NCI-H2081 (cell line): ENCODE measurements at regions not wholly inside any gene's neighbourhood (a gene's known extent, or its start where the extent isn't known, plus 50 kb on each side); places are given as distances from the start of the nearest gene placed in this dataset.

Experiments
- DNase-seq, 2 experiments: peaks; one replicate each; lab custom pipeline; 2025; lab: John Stamatoyannopoulos, UW

DNA sequence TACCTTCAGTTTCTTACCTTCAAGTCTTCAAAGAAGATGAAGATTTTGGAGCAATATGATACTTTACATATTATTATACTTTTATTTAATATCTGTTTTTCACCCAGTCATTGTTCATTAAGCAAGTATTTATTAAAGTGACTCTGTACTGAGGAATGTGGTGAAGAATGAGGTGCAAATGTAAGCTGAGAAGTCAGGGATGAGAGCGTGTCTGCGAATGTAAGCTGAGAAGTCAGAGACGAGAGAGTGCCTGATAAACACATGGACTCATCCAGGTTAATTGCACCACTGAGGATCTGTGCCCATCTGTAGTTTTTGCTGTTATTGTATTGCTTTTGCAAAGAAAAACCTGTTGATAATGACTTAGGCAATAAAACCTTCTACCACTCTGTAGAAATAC, 211.9 kb upstream of the FAR2 start:
- DNase-seq: no peak

DNA sequence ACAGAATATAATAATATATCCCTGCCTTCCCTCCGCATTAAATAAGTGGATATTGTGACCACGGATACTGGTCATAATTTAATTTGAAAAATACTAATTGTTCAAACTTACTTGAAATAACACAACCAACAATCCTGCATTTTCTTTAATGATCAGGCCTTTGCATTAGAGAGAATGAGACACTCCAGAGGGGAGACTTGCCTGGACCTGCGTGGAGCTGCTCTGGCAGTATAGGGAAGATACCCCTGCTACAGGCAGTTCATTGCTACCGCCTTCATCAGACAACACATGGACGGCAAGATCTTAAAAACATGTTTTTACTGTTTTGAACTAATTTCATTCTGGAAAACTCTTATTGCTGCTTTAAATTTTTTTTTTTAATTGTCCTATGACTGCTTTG, 211.0 kb upstream of the FAR2 start:
- DNase-seq: no peak

DNA sequence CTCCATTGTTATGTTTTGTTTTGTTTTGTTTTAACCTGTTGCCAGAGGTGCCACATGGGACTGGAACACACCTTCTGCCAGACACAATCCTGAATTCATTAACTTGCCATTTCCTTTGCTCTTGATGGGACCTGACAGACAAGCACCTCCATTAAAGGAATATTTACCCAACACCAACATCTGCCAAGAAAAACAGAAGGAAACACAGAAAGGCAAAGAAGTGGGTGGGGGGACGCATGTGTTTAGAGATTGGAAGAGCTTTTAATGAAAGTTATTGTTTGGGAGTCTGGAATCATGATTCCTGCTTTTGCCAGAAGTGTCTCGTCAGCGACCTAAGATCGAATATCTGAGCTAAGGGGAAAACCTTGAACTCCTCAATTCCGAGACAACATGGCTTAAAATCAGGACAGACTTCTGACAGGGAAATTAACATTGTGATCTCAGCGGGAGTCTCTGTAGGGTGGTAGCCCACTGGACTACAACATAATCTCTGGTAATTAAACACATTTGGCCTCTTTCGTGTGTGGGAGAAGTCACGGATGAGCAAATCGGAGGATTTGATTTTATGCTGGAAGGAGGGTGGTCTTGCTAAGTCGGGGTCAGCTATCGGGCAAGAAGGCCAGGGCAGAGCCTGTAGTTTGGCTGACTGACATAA, 210.4 kb upstream of the FAR2 start:
- DNase-seq: peak in 1 of 2 experiments; percentile 12

DNA sequence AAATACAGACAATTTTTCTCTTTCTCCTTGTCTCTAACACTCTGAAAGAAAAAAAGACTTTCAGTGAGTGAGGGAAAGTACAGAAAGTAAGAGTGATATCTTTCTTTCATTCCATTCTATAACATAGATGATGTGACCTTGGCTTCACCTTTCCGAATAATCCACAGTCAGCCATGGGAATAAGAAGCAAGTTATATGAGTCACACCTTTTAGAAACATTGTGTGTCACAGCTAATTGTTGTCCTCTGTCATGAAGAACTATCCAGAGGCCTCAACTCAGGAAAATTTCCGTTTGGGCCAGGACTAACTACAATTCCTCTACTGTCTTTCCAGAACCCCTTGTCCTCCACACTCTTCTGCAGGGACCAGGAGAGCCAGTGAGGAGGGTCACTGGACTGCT, 209.7 kb upstream of the FAR2 start:
- DNase-seq: no peak

DNA sequence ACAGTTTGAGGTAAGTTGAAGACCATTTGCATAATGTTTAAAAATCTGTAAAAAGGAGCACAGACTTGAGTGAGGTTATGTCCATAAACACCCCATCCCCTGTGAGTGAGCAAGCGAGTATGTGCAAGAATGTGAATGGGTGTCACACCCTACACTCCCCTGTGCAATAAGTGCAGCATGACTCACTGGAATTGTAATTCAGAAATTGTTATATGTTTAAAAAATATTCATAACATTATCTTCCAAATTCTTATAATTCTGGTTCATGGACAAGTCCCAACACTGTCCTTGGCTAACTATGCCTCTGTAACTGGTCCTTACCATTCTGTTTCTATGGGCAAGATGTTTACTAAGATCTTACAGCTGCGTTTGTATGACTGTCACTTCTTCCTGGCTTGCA, 207.8 kb upstream of the FAR2 start:
- no peak for DNase-seq

DNA sequence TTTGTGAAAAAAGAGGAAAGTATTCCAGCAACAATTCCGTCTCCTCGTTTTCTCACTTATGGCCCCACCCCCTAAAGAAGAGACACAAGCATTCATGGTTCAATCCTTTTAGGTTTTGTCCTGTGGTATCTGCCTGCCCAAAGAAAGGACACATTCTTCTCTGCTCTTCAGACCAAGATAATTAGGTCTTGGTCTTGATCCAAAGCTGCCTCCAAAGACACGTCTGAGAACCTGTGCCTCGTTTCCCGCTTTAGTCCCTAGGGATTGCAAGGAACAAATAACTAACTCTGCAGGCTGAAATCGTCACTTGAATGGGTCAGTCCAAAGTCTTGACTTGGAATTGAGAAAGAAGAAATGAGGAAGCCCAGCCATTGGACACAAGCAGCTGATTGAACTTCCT, 202.7 kb upstream of the FAR2 start:
- no peak for DNase-seq

DNA sequence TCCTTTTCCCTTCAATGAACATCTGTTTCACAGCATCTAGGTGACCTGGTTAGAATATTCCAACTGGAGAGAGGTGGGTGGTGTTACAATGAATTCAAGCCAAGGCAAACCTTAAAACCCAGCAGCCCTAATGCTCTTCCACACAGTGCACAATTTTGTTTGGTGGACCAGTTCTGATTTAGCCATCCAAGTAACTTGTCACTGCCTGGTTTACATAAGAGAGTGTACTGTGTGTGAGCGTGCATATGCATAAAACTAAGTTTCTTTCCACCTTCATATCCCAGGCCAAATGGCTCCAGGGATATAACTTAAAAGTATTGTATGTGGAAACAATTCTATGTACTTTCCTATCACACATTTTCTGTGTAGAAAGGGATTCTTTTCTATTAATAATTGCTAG, 200.4 kb upstream of the FAR2 start:
- DNase-seq: no peak

DNA sequence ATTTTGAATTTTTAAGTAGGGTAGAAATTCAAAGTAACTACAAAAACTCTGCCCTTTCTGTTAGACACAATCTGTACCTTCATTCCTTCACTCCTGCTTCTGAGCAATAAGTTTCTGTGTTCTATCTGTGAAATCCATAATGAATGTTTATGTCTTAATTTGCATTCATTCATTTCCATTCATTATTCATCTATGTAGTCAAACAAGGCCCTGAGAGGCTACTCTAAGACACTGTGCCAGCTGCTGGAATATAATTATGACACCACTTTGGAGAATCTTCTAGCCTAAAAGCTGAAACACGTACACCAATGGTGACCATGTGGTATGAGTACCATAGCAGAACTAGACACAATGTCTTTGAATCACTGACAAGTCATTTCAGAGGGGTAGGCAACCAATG, 199.9 kb upstream of the FAR2 start:
- no peak for DNase-seq

DNA sequence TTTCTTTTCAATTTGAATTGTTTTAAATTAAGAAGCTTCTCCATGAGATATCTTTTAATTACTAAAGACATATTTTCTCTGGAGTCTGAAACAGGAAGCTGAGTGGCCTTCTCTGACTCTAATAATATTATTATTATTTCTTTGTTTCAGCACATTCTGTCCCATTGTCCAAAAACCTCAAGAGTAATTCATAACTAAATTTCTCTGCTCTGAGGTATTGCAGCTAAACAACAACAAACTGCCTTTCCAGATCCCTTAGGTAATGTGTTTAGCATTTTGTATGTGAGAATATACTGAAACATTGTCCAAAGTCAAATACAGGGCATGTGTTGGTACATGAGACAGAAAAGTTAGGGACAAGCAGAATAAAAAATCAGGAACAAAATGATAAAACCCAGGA, 199.0 kb upstream of the FAR2 start:
- no peak for DNase-seq

DNA sequence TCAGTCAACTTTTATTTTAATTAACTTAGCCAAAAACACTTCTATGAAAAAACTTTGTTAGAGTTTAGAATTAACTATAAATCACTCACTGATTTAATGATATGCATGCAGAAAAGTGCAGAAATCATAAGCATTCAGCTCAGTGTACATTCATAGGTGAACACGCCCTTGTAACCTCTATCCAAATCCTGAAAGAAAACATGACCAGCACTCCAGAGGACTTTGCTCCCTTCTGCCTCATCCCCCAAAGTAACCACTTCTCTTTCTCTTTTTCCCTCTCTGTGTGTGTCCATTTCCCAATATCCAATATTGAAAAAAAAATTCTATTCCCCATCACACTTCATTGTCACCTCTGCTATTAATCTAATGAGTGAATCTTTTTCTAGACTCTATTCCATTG, 197.1 kb upstream of the FAR2 start:
- no peak for DNase-seq

DNA sequence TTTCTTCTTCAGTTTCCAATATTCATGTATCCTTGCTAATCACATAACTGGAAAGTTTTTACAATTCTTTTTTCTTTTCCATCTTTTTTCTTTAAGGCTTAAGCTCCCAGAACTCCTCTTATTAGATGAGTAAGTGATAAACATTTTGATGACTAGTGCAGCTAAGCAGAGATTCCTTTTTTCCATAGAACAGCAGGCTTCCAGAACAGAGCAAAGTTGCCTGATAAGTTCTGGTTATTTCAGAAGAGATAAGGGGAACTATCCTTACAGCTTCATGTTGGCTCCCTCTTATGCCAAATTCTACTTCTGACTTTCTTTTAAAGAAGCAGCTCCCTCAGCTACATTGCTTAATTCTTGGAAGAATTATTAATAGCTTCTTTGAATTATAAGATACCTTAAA, 194.7 kb upstream of the FAR2 start:
- no peak for DNase-seq

DNA sequence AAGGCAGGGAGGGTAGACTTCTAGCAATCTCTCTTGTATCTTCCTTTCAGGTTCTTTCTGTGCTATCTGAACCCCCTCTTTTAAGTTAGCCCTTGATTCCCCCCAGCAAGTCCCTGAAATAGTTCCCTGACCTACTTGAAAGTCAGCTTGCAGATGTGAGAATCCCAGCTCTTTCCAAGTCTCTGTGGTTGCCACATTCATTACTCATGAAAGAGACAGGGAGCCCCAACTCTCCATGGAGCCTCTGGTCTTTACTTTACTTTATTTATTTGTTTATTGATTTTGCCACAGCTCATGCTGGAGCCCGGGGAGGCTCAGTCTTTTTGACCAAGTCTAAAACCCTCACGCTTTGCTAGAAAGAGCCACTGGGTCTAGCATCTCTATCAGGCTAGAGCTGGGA, 193.6 kb upstream of the FAR2 start:
- no peak for DNase-seq

DNA sequence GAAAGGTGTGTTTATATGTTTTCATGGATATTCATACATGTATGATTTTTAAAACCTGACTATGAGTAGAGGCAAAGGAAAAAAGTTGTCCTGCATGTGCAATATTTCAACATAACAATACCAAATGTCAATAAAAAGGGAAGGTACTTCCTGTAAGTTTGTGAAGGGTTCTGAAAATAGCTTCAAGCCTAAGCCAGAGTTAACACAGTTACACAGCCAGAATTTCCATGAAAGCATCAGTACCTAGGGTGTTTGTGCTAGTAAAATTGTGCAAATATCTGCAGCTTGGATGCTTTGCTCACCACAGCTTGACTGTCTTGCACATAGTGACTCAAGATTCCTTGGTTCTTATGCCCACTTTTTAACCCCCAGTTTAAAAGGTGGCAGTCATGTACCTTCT, 193.1 kb upstream of the FAR2 start:
- no peak for DNase-seq

DNA sequence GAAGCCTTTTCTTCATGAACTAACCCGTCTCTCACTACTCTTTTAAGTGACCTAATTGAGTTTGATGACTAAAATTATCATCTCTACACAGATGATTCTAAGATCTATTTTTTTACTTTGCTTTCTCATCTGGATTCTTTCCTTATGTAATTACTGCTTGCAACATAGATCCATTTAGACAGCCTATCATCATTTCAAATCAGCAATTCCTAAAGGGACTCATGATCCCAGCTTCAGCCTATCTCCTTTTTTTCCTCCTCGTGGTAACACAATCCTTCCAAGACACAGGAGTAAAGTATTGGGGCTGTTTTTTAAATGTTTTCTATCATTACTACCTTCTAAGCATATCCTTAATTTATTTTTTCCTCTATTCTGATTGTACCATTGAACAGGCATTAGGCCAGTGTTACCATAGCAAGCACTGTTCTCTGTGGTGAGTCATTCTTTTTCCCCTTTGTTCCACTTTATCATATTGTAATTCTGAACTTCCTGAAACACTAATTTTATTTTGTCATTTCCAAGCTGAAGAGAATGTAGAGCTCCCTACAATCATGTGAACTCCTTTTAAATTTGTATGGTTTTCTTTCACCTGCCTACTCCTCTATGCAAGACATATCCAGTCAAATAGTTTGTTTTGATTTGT, 190.4 kb upstream of the FAR2 start:
- no peak for DNase-seq

DNA sequence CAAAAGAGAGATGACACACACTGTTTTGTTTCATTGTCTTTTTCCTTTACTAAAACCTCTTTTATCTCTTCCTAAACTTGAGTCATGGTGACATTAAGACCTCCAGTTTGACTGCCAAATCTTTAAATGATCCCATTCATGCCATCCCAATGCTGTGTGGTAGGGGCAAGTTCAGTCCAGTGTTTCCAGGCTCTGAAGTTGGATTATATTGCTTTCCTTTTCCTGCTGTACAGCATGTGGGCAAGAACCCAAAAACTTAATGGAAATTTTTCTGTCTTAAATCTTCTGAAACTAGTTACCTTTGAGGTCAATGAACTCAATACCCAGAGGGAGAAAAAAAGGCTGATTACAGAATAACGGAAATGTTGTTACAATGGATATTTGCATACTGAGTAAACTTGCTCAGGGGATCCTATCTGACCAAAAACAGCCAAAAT, 187.1 kb upstream of the FAR2 start:
- DNase-seq: no peak

DNA sequence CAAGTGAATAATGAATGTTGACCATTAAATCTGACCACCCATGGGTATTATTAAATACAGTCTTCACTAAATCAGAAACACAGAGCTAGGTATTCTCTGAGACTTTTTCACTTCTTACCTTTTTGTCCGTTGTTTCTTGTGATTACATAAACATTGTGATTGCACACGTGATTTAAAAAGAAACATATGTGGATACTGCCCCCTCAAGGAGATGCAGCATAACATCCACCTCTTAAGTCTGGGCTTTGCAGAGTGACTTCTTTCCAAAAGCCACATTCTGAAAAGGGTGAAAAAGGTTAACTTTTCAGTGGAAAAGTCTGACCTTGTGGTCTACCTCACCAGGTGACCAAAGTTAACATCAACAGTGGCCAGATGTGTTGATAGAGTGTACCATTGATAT, 185.5 kb upstream of the FAR2 start:
- DNase-seq: no peak

DNA sequence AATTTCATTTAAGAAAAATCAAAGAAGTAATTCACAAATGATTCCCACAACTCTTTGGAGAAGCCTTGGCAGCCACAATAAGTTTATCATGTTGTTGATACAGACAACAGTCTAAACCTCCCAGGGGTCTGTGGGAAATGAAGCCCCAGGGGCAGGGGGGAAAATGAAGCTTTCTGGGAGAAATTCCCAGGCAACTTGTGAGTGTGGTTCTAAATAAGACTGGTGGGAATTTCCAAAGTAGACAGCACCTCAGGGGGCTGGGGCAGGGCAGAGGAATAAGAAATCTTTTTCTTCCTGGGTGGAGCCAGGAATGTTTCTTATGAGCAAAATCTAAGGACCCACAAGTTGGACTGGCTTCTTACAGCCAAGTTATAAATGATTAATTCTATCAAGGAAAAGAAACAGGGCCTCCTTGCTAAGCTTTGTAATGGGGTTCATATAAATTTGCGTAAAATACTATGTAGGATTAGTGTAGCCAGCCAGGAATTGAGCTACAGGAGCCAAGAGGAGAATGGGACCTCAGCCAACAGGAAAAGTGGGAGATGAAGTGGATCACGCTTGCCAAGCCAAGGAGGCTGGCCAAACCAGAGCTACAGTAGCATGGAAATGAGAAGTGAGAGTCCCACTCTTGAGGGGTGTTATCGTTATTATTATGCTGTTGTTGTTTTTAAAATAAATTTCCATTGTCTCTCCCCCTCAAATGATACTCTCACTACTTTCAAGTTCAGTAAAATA, 182.9 kb upstream of the FAR2 start:
- DNase-seq: peak in 1 of 2 experiments; percentile 6

DNA sequence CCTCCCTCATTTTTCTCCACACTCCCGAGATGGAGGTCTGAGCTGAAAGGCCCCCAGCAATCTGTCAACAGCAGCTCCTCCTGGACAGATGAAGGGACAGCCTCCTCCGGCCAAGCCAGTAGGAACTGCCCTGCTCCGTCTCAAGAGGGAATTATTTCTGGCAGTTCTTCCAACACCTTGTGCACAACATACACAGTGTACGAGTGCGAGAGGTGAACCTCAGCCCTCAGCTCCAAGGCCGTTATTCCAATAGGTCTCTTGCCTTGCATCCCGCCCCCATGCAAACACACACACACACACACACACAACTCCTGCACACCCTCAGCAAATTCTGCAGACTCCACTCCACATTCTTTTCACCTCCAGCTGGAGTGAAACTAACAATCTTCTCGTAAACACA, 181.7 kb upstream of the FAR2 start:
- DNase-seq: no peak

DNA sequence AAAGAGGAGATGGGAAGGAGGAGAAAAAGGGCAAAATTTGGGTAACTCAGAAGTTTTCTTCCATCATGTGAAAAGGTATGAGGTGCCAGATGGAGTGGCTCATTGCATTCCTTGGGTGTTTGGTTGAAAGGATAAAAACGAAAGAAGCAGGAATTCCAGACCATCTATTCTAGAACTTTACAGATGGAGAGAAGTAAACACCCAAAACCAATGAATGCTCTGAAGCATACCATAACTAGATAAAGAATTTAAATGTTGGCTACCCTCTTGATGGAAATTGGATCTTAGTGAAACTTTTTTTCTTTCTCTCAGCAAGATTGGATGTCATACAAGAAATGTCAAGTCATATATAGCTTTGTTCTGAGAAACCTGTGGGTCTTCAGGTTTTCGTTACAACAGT, 175.6 kb upstream of the FAR2 start:
- no peak for DNase-seq

DNA sequence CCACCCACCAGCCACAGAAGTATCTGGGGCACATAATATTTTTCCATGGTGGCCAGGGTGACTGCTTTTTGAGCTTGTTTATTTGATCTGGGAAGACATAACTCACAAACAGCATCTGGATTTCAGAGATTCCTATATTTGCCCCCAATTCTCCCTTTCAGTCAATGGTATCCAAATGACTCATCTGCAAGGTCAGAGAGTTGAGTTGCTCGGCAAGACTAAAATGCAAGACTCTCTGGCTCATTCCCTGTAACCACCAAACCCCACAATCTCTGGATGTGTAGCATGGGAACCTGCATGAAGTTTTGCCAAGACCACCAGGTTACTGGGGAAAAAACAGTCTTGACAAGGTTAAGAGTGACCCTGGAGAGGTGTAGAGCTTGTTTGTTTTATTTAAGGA, 174.9 kb upstream of the FAR2 start:
- DNase-seq: no peak

DNA sequence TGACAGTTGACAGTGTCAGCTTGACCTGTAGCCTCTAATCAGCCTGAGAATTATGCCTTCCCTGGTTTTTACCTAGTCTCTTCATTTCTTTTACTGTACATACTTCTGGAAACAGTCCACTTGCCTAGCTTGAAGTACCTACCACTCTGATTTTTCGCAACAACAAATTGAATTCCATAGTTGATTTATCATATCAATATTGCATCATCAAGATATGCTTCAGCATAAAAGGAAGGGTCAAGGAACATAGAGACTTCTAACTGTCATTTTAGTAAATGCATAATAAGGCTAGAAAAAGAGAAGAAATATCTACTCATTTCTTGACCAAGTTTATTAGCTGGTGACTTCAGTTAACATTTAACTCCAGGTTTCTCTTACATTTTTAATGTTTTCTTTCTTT, 174.2 kb upstream of the FAR2 start:
- no peak for DNase-seq

DNA sequence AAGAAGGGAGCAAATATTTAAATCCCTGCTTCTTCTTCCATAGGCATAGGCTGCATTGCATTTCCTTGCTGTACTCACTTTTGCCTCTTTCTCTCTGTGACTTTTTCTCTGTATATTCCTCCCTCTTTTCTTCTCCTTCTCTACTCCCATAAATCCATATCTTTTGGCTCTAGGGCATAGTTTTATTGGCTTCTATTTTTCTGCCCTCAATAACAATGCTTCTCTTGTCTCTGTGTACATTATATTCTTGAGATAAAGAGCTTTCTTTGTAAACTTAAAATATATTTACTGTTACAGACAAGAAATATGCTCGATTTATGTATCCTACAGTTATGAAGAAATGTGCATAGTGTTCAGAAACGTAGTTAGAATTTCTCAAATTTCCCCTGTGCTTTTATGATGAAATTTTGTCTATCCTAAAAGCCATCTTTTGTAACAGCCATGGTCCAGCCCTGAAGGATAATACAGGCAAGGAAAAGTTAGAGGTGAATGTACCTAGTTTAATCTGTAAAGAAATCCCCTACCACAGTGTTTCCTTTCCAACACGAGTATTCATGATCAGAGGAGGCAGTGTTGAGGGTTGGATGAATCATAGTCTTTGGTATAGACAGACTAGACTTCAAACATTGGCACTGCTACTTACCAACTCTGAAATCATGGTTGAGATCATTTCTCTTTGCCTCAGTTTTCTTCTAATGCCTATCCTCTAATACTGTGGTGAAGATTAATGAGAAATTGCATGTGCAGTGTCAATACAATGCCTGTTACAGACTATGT, 173.3 kb upstream of the FAR2 start:
- DNase-seq: no peak

DNA sequence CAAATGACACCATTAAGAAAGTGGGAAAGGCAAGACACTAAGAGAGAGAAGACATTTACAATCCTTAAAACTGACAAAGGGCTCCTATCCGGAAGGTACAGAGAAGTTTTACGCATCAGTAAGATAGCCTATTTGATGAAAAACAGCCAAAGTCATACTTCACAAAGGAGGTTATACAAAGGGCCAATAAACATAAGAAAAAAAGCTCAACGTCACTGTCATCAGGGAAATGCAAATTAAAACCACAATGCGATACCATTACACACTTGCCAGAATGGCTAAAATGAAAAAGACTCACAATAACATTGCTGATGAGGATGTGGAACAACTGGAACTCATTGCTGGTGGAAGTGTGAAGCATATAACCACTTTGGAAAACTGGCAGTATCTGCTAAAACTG, 168.6 kb upstream of the FAR2 start:
- no peak for DNase-seq
